KBM-7 (cell line): ENCODE measurements at regions not wholly inside any gene's neighbourhood (a gene's known extent, or its start where the extent isn't known, plus 50 kb on each side); places are given as distances from the start of the nearest gene placed in this dataset.

ENCODE experiments used
- DNase-seq: peaks from one replicate; pipeline ENCODE4 v3.0.0-alpha.2; 2015
- in situ Hi-C: fragments of 300-500 bp; cut with MboI; formaldehyde crosslinking; loops from 2 replicates; pipeline ENCODE4 v1.14.3; 2020; ENCODE audit warnings: low sequenced_read_pairs, low pct_unique_long_range_greater_than_20kb, mixed read lengths

GRCh38 chr10:10587744-10588393 is 429.8 kb upstream of the CELF2 start:
- no peak for DNase-seq
- in situ Hi-C loops: no loop called here

GRCh38 chr10:10589540-10590303 is 427.9 kb upstream of the CELF2 start:
- in situ Hi-C loops: no loop called here
- no peak for DNase-seq

GRCh38 chr10:10591715-10592341 is 425.8 kb upstream of the CELF2 start:
- DNase-seq: no peak
- in situ Hi-C loops: no loop called here

GRCh38 chr10:10596256-10596655 is 421.4 kb upstream of the CELF2 start:
- in situ Hi-C loops: no loop called here
- DNase-seq: no peak

GRCh38 chr10:10598297-10598696 is 419.4 kb upstream of the CELF2 start:
- DNase-seq: no peak

GRCh38 chr10:10600004-10600403 is 417.7 kb upstream of the CELF2 start:
- DNase-seq: peak; percentile 20
- in situ Hi-C loops: no loop called here

More at GRCh38 chr10:10598297-10598696, 419.4 kb upstream of the CELF2 start:
- in situ Hi-C loops: no loop called here

- no peak for DNase-seq
- in situ Hi-C loops: no loop called here
Measured at GRCh38 chr10:10605551-10606081, 412.1 kb upstream of the CELF2 start.

- in situ Hi-C loops: no loop called here
- DNase-seq: no peak
Measured at GRCh38 chr10:10609379-10609955, 408.2 kb upstream of the CELF2 start.

- in situ Hi-C loops: no loop called here
- no peak for DNase-seq
Measured at GRCh38 chr10:10610171-10610570, 407.5 kb upstream of the CELF2 start.

GRCh38 chr10:10612151-10612550 is 405.5 kb upstream of the CELF2 start:
- in situ Hi-C loops: no loop called here
- no peak for DNase-seq

GRCh38 chr10:10613656-10614244 is 403.9 kb upstream of the CELF2 start:
- no peak for DNase-seq
- in situ Hi-C loops: no loop called here

GRCh38 chr10:10617686-10618085 is 400.0 kb upstream of the CELF2 start:
- in situ Hi-C loops: no loop called here
- DNase-seq: no peak

GRCh38 chr10:10618139-10618538 is 399.5 kb upstream of the CELF2 start:
- DNase-seq: no peak
- in situ Hi-C loops: no loop called here

GRCh38 chr10:10623958-10624566 is 393.6 kb upstream of the CELF2 start:
- no peak for DNase-seq
- in situ Hi-C loops: no loop called here

GRCh38 chr10:10624567-10624962 is 393.1 kb upstream of the CELF2 start:
- DNase-seq: no peak
- in situ Hi-C loops: no loop called here

GRCh38 chr10:10625491-10625890 is 392.2 kb upstream of the CELF2 start:
- in situ Hi-C loops: no loop called here
- no peak for DNase-seq

- DNase-seq: no peak
- in situ Hi-C loops: no loop called here
Measured at GRCh38 chr10:10626734-10627133, 390.9 kb upstream of the CELF2 start.

GRCh38 chr10:10627414-10627813 is 390.3 kb upstream of the CELF2 start:
- in situ Hi-C loops: no loop called here
- DNase-seq: no peak

- in situ Hi-C loops: no loop called here
- DNase-seq: no peak
Measured at GRCh38 chr10:10629512-10629911, 388.2 kb upstream of the CELF2 start.
